Uterus (tissue), 2 donors: ENCODE measurements at regions not wholly inside any gene's neighbourhood (a gene's known extent, or its start where the extent isn't known, plus 50 kb on each side); places are given as distances from the start of the nearest gene placed in this dataset.

ENCODE experiments used
- CTCF ChIP-seq, 4 experiments: fragments of 200-600 bp in 2 of 4; fragments of 450-650 bp in 2 of 4; sonication (generic) in 2 of 4; IDR thresholded peaks; one replicate each; pipeline ENCODE4 v1.5.1; 2016 to 2019; ENCODE audit warnings: antibody characterized with exemption in 4 of 4, mild to moderate bottlenecking in 2 of 4, moderate library complexity in 1 of 4
- POLR2A ChIP-seq, 2 donors: fragments of 450-650 bp; IDR thresholded peaks; one replicate each; pipeline ENCODE4 v1.6.1; 2016; ENCODE audit warnings: antibody characterized with exemption in 2 of 2, mild to moderate bottlenecking in 1 of 2, moderate library complexity in 1 of 2

- no peak for TF ChIP-seq CTCF (IDR thresholded peaks at IDR 0.05)
- TF ChIP-seq POLR2A (IDR thresholded peaks at IDR 0.05), result no peak
Observed at GRCh38 chr6:1215023-1215422, 96.9 kb upstream of the FOXQ1 start.
